Fibroblast of villous mesenchyme (primary cell): ENCODE measurements at regions not wholly inside any gene's neighbourhood (a gene's known extent, or its start where the extent isn't known, plus 50 kb on each side); places are given as distances from the start of the nearest gene placed in this dataset.

ENCODE experiments used
- DNase-seq: peaks from one replicate; pipeline ENCODE4 v3.0.0-alpha.2; 2010; ENCODE audit warnings: low read depth
- H3K4me3 ChIP-seq: 2 replicates; pipeline ENCODE4 v1.5.1; 2011; ENCODE audit warnings: low read depth, mild to moderate bottlenecking, low read length
- CTCF ChIP-seq: IDR thresholded peaks from 2 replicates; pipeline ENCODE4 v1.5.1; 2012; ENCODE audit warnings: low read depth, mild to moderate bottlenecking, low read length; ENCODE audit not compliant: insufficient read depth

GRCh38 chr21:27586986-27587385 is 620.1 kb upstream of the ADAMTS5 start:
- no peak for DNase-seq
- no peak overlapping the region for H3K4me3 ChIP-seq
- no peak for TF ChIP-seq CTCF

GRCh38 chr21:27586326-27586725 is 619.4 kb upstream of the ADAMTS5 start:
- DNase-seq = no peak
- TF ChIP-seq CTCF = no peak
- no peak overlapping the region for H3K4me3 ChIP-seq

- DNase-seq = no peak
- TF ChIP-seq CTCF = no peak
- no peak overlapping the region for H3K4me3 ChIP-seq
These were observed 617.4 kb upstream of the ADAMTS5 start for GRCh38 chr21:27584256-27584655.

GRCh38 chr21:27582948-27583430 is 616.1 kb upstream of the ADAMTS5 start:
- TF ChIP-seq CTCF = no peak
- H3K4me3 ChIP-seq = no peak overlapping the region
- no peak for DNase-seq

- TF ChIP-seq CTCF = no peak
- no peak for DNase-seq
- no peak overlapping the region for H3K4me3 ChIP-seq
These were observed 615.5 kb upstream of the ADAMTS5 start for GRCh38 chr21:27582246-27582947.

- no peak for DNase-seq
- H3K4me3 ChIP-seq = no peak overlapping the region
- no peak for TF ChIP-seq CTCF
These were observed 614.3 kb upstream of the ADAMTS5 start for GRCh38 chr21:27581168-27581567.

- TF ChIP-seq CTCF = no peak
- no peak for DNase-seq
- no peak overlapping the region for H3K4me3 ChIP-seq
These were observed 613.4 kb upstream of the ADAMTS5 start for GRCh38 chr21:27580276-27580675.
